IgD-negative memory B cell (primary cell): ENCODE measurements at regions not wholly inside any gene's neighbourhood (a gene's known extent, or its start where the extent isn't known, plus 50 kb on each side); places are given as distances from the start of the nearest gene placed in this dataset.
"Not testable (repeated sequence)": the region's sequence is repeated elsewhere in the genome, so short reads cannot be mapped to it uniquely, and the experiment has no call there.

Source experiments
- H3K27ac Mint-ChIP-seq, 3 donors: one replicate each; pipeline ENCODE4 v1.8.0; 2020 to 2022; ENCODE audit warnings: mild to moderate bottlenecking in 3 of 3, mixed read lengths in 3 of 3, moderate library complexity in 1 of 3
- H3K27me3 Mint-ChIP-seq: one replicate; pipeline ENCODE4 v1.8.0; 2021; ENCODE audit warnings: mixed read lengths
- H3K36me3 Mint-ChIP-seq: one replicate; pipeline ENCODE4 v1.8.0; 2020; ENCODE audit warnings: mild to moderate bottlenecking, mixed read lengths
- H3K4me1 Mint-ChIP-seq, 3 donors: one replicate each; pipeline ENCODE4 v1.8.0; 2020 to 2022; ENCODE audit warnings: mixed read lengths in 3 of 3, mild to moderate bottlenecking in 1 of 3
- H3K4me3 Mint-ChIP-seq, 4 donors: one replicate each; pipeline ENCODE4 v1.8.0; 2020 to 2022; ENCODE audit warnings: mild to moderate bottlenecking in 4 of 4, mixed read lengths in 4 of 4, moderate library complexity in 3 of 4
- H3K9me3 Mint-ChIP-seq, 3 donors: one replicate each; pipeline ENCODE4 v1.8.0; 2020 to 2021; ENCODE audit warnings: mixed read lengths in 3 of 3, mild to moderate bottlenecking in 1 of 3

GRCh38 chrX:94752434-94753169 is 1078.6 kb downstream of the FAM133A start:
- Mint-ChIP-seq H3K36me3 (no peaks in the 10 kb centered on the region), H3K27me3 (no peaks in the 10 kb centered on the region), H3K9me3 (no peaks in the 10 kb centered on the region), H3K4me1 (no peaks in the 10 kb centered on the region), H3K4me3 (no peak overlapping the region), H3K27ac (no peak overlapping the region)

GRCh38 chrX:94758130-94758529 is 1084.1 kb downstream of the FAM133A start:
- Mint-ChIP-seq H3K4me1 (no peaks in the 10 kb centered on the region), H3K27ac (no peak overlapping the region), H3K36me3 (no peaks in the 10 kb centered on the region), H3K9me3 (no peaks in the 10 kb centered on the region), H3K27me3 (no peaks in the 10 kb centered on the region), H3K4me3 (no peak overlapping the region)

- Mint-ChIP-seq H3K9me3 (no peaks in the 10 kb centered on the region), H3K4me3 (no peak overlapping the region), H3K4me1 (no peaks in the 10 kb centered on the region), H3K36me3 (no peaks in the 10 kb centered on the region), H3K27ac (no peak overlapping the region), H3K27me3 (no peaks in the 10 kb centered on the region)
These were observed 1101.6 kb downstream of the FAM133A start for GRCh38 chrX:94775640-94776039.

GRCh38 chrX:94813541-94813940 is 1139.5 kb downstream of the FAM133A start:
- H3K4me3 Mint-ChIP-seq = no peak overlapping the region
- H3K4me1 Mint-ChIP-seq = no peaks in the 10 kb centered on the region
- no peak overlapping the region for H3K27ac Mint-ChIP-seq
- H3K36me3 Mint-ChIP-seq = no peaks in the 10 kb centered on the region
- H3K9me3 Mint-ChIP-seq = peaks cover 0 to 14% (median 2%) of the 10 kb centered on the region in 3 donors
- no peaks in the 10 kb centered on the region for H3K27me3 Mint-ChIP-seq

GRCh38 chrX:94814216-94814615 is 1140.2 kb downstream of the FAM133A start:
- no peaks in the 10 kb centered on the region for H3K4me1 Mint-ChIP-seq
- no peaks in the 10 kb centered on the region for H3K27me3 Mint-ChIP-seq
- no peak overlapping the region for H3K4me3 Mint-ChIP-seq
- no peaks in the 10 kb centered on the region for H3K36me3 Mint-ChIP-seq
- peaks cover 0 to 14% (median under 1%) of the 10 kb centered on the region in 3 donors for H3K9me3 Mint-ChIP-seq
- no peak overlapping the region for H3K27ac Mint-ChIP-seq

- no peaks in the 10 kb centered on the region for H3K9me3 Mint-ChIP-seq
- H3K4me1 Mint-ChIP-seq = no peaks in the 10 kb centered on the region
- H3K27ac Mint-ChIP-seq = no peak overlapping the region
- no peak overlapping the region for H3K4me3 Mint-ChIP-seq
- no peaks in the 10 kb centered on the region for H3K27me3 Mint-ChIP-seq
- H3K36me3 Mint-ChIP-seq = no peaks in the 10 kb centered on the region
These were observed 1156.7 kb downstream of the FAM133A start for GRCh38 chrX:94830717-94831116.

GRCh38 chrX:94831364-94831763 is 1157.4 kb downstream of the FAM133A start:
- Mint-ChIP-seq H3K9me3 (no peaks in the 10 kb centered on the region), H3K4me3 (no peak overlapping the region), H3K36me3 (no peaks in the 10 kb centered on the region), H3K4me1 (no peaks in the 10 kb centered on the region), H3K27me3 (no peaks in the 10 kb centered on the region), H3K27ac (no peak overlapping the region)

- H3K27me3 Mint-ChIP-seq = no peaks in the 10 kb centered on the region
- no peak overlapping the region for H3K27ac Mint-ChIP-seq
- no peak overlapping the region for H3K4me3 Mint-ChIP-seq
- no peaks in the 10 kb centered on the region for H3K4me1 Mint-ChIP-seq
- H3K9me3 Mint-ChIP-seq = no peaks in the 10 kb centered on the region
- no peaks in the 10 kb centered on the region for H3K36me3 Mint-ChIP-seq
These were observed 1160.2 kb downstream of the FAM133A start for GRCh38 chrX:94834226-94834625.

- H3K9me3 Mint-ChIP-seq = peaks cover 0 to 1% (median 0%) of the 10 kb centered on the region in 3 donors
- no peak overlapping the region for H3K4me3 Mint-ChIP-seq
- H3K36me3 Mint-ChIP-seq = no peaks in the 10 kb centered on the region
- H3K27ac Mint-ChIP-seq = no peak overlapping the region
- no peaks in the 10 kb centered on the region for H3K4me1 Mint-ChIP-seq
- H3K27me3 Mint-ChIP-seq = peaks cover 1% of the 10 kb centered on the region
These were observed 1176.8 kb downstream of the FAM133A start for GRCh38 chrX:94850811-94851210.

GRCh38 chrX:94854251-94854650 is 1180.2 kb downstream of the FAM133A start:
- Mint-ChIP-seq H3K4me3 (no peak overlapping the region), H3K9me3 (peaks cover 0 to 7% (median 0%) of the 10 kb centered on the region in 3 donors), H3K36me3 (no peaks in the 10 kb centered on the region), H3K27ac (no peak overlapping the region), H3K4me1 (no peaks in the 10 kb centered on the region), H3K27me3 (no peaks in the 10 kb centered on the region)

- not testable (repeated sequence) for H3K4me1 Mint-ChIP-seq, H3K36me3 Mint-ChIP-seq, H3K4me3 Mint-ChIP-seq, H3K27me3 Mint-ChIP-seq, H3K27ac Mint-ChIP-seq, H3K9me3 Mint-ChIP-seq
These were observed 1188.5 kb downstream of the FAM133A start for GRCh38 chrX:94862470-94862869.

- H3K36me3 Mint-ChIP-seq = no peaks in the 10 kb centered on the region
- H3K27me3 Mint-ChIP-seq = no peaks in the 10 kb centered on the region
- H3K27ac Mint-ChIP-seq = no peak overlapping the region
- H3K4me1 Mint-ChIP-seq = no peaks in the 10 kb centered on the region
- H3K9me3 Mint-ChIP-seq = peaks cover 0 to 5% (median 0%) of the 10 kb centered on the region in 3 donors
- no peak overlapping the region for H3K4me3 Mint-ChIP-seq
These were observed 1197.6 kb downstream of the FAM133A start for GRCh38 chrX:94871640-94872039.

- no peaks in the 10 kb centered on the region for H3K4me1 Mint-ChIP-seq
- no peak overlapping the region for H3K27ac Mint-ChIP-seq
- H3K36me3 Mint-ChIP-seq = no peaks in the 10 kb centered on the region
- no peak overlapping the region for H3K4me3 Mint-ChIP-seq
- peaks cover 0 to 3% (median 2%) of the 10 kb centered on the region in 3 donors for H3K9me3 Mint-ChIP-seq
- H3K27me3 Mint-ChIP-seq = no peaks in the 10 kb centered on the region
These were observed 1227.8 kb downstream of the FAM133A start for GRCh38 chrX:94901849-94902248.

- no peaks in the 10 kb centered on the region for H3K36me3 Mint-ChIP-seq
These were observed 1234.2 kb downstream of the FAM133A start for GRCh38 chrX:94908171-94908570.

GRCh38 chrX:94908648-94909047 is 1234.6 kb downstream of the FAM133A start:
- Mint-ChIP-seq H3K36me3 (no peaks in the 10 kb centered on the region), H3K27ac (no peak overlapping the region), H3K4me3 (no peak overlapping the region), H3K27me3 (no peaks in the 10 kb centered on the region), H3K4me1 (no peaks in the 10 kb centered on the region), H3K9me3 (no peaks in the 10 kb centered on the region)

More at GRCh38 chrX:94908171-94908570, 1234.2 kb downstream of the FAM133A start:
- no peaks in the 10 kb centered on the region for H3K4me1 Mint-ChIP-seq
- H3K27ac Mint-ChIP-seq = no peak overlapping the region
- H3K4me3 Mint-ChIP-seq = no peak overlapping the region
- no peaks in the 10 kb centered on the region for H3K27me3 Mint-ChIP-seq
- no peaks in the 10 kb centered on the region for H3K9me3 Mint-ChIP-seq

- no peaks in the 10 kb centered on the region for H3K27me3 Mint-ChIP-seq
- H3K9me3 Mint-ChIP-seq = peaks cover 0 to 4% (median 0%) of the 10 kb centered on the region in 3 donors
These were observed 1240.2 kb downstream of the FAM133A start for GRCh38 chrX:94914235-94914634.

More at GRCh38 chrX:94914235-94914634, 1240.2 kb downstream of the FAM133A start:
- Mint-ChIP-seq H3K27ac (no peak overlapping the region), H3K36me3 (no peaks in the 10 kb centered on the region), H3K4me1 (no peaks in the 10 kb centered on the region), H3K4me3 (no peak overlapping the region)
